ENCODE measurements at regions not wholly inside any gene's neighbourhood (a gene's known extent, or its start where the extent isn't known, plus 50 kb on each side); places are given as distances from the start of the nearest gene placed in this dataset.

GRCh38 chr9:6703898-6704639, 53.7 kb upstream of the KDM4C start:
- DNase-seq, result no peak

DNA sequence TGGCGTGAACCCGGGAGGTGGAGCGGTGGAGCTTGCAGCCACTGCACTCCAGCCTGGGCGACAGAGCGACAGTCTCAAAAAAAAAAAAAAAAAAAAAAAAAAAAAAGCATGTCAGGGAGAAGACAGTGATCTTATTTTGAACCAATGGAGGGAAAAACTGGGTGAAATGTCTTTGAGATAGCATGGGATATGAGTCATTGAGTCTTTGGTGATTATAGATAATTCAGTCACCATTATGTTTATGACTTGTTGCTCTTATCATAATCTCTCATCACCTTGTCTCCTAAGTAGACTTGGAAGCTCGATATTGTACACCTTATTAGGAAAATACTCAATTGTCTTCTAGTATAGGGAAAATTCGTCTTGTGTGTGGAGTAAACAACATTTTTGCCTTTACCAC, 55.1 kb upstream of the KDM4C start:
- no peak for DNase-seq

GRCh38 chr9:6696178-6696577, 50.6 kb upstream of the GLDC start:
- DNase-seq, result no peak

GRCh38 chr9:6695121-6695814, 49.7 kb upstream of the GLDC start:
- peak; percentile 19 for DNase-seq
